ENCODE measurements at regions not wholly inside any gene's neighbourhood (a gene's known extent, or its start where the extent isn't known, plus 50 kb on each side); places are given as distances from the start of the nearest gene placed in this dataset.

GRCh38 chr2:37849911-37850310, 75.2 kb upstream of the RMDN2 start:
- H3K4me1 ChIP-seq (ENCODE audit: control insufficient read depth in 4 of 4, insufficient read depth in 4 of 4, low read length in 3 of 4), result no peaks in the 10 kb centered on the region
- H3K4me3 ChIP-seq (ENCODE audit: low read depth in 1 of 3, low read length in 3 of 3), result no peak overlapping the region
- H3K27me3 ChIP-seq (ENCODE audit: control insufficient read depth in 4 of 4, insufficient read depth in 4 of 4, low read length in 3 of 4), result no peaks in the 10 kb centered on the region
- TF ChIP-seq ATF3 (IDR thresholded peaks at IDR 0.05) (no peak), CTCF (IDR thresholded peaks at IDR 0.05; ENCODE audit: low read depth, low read length, missing input control) (no peak), SP1 (IDR thresholded peaks at IDR 0.05) (no peak), NR2F2 (IDR thresholded peaks at IDR 0.05) (no peak), ZBTB33 (IDR thresholded peaks at IDR 0.05) (no peak), HNF4G (IDR thresholded peaks at IDR 0.05) (no peak), JUND (IDR thresholded peaks at IDR 0.05) (no peak), RXRA (IDR thresholded peaks at IDR 0.05) (no peak), HNF4A (conservative IDR thresholded peaks at IDR 0.05) (no peak), YY1 (IDR thresholded peaks at IDR 0.05) (no peak), MAX (IDR thresholded peaks at IDR 0.05) (no peak), GABPA (IDR thresholded peaks at IDR 0.05 in 1 of 2, conservative IDR thresholded peaks at IDR 0.05 in 1 of 2) (no peak), EGR1 (IDR thresholded peaks at IDR 0.05; ENCODE audit: low read depth in 2 of 2) (no peak), RAD21 (IDR thresholded peaks at IDR 0.05) (no peak), TAF1 (conservative IDR thresholded peaks at IDR 0.05) (no peak), FOXA1 (IDR thresholded peaks at IDR 0.05) (no peak), REST (IDR thresholded peaks at IDR 0.05) (no peak)
- no peak overlapping the region for H3K9ac ChIP-seq (ENCODE audit: low read depth in 1 of 2, low read length in 2 of 2)
- no peaks in the 10 kb centered on the region for H3K9me3 ChIP-seq (ENCODE audit: control insufficient read depth in 4 of 4, low read length in 3 of 4)
- H3K36me3 ChIP-seq (ENCODE audit: control insufficient read depth in 4 of 4, insufficient read depth in 3 of 4, low read depth in 1 of 4, low read length in 3 of 4), result no peaks in the 10 kb centered on the region
- no peak overlapping the region for H3K27ac ChIP-seq (ENCODE audit: low read depth in 1 of 2, low read length in 2 of 2)
- DNase-seq (ENCODE audit: low spot score), result no peak
- 80% methylated on average over 2 of the region's 2 CpGs for WGBS

- Histone ChIP-seq H3K9ac (ENCODE audit: low read depth in 1 of 2, low read length in 2 of 2) (no peak overlapping the region), H3K4me1 (ENCODE audit: control insufficient read depth in 4 of 4, insufficient read depth in 4 of 4, low read length in 3 of 4) (peaks cover 0 to 3% (median 0%) of the 10 kb centered on the region in 4 donors), H3K4me3 (ENCODE audit: low read depth in 1 of 3, low read length in 3 of 3) (no peak overlapping the region), H3K27me3 (ENCODE audit: control insufficient read depth in 4 of 4, insufficient read depth in 4 of 4, low read length in 3 of 4) (no peaks in the 10 kb centered on the region), H3K9me3 (ENCODE audit: control insufficient read depth in 4 of 4, low read length in 3 of 4) (no peaks in the 10 kb centered on the region), H3K27ac (ENCODE audit: low read depth in 1 of 2, low read length in 2 of 2) (no peak overlapping the region), H3K36me3 (ENCODE audit: control insufficient read depth in 4 of 4, insufficient read depth in 3 of 4, low read depth in 1 of 4, low read length in 3 of 4) (no peaks in the 10 kb centered on the region)
- 55% methylated on average over 4 of the region's 4 CpGs for WGBS
- no peak for TF ChIP-seq RXRA (IDR thresholded peaks at IDR 0.05)
- TF ChIP-seq NR2F2 (IDR thresholded peaks at IDR 0.05), result peak; percentile 84
- peak; percentile 8 for TF ChIP-seq SP1 (IDR thresholded peaks at IDR 0.05)
- no peak for DNase-seq (ENCODE audit: low spot score)
Observed at GRCh38 chr2:37851428-37851827, 73.7 kb upstream of the RMDN2 start.
